Stimulated activated naive B cell treated with anti-CD40 and anti-IgM and Interleukin-4, amounts not matched to agents 10 μg/mL and 1 μg/mL and 100 μg/mL, for 72 hours (primary cell): ENCODE measurements at regions not wholly inside any gene's neighbourhood (a gene's known extent, or its start where the extent isn't known, plus 50 kb on each side); places are given as distances from the start of the nearest gene placed in this dataset.

Source experiments
- ATAC-seq, 2 donors: fragments of 150-1000 bp; cut with Tn5 transposase; replicated peaks; 2 replicates each; pipeline ENCODE4 v1.10.0; 2021; ENCODE audit warnings: moderate library complexity in 1 of 2
- DNase-seq: peaks from one replicate; pipeline ENCODE4 v3.0.0; 2021
- H3K27ac Mint-ChIP-seq: one replicate; pipeline ENCODE4 v1.8.0; 2022; ENCODE audit warnings: mild to moderate bottlenecking, mixed read lengths
- H3K27me3 Mint-ChIP-seq, 2 donors: one replicate each; pipeline ENCODE4 v1.8.0; 2022; ENCODE audit warnings: mixed read lengths in 2 of 2
- H3K36me3 Mint-ChIP-seq, 2 donors: one replicate each; pipeline ENCODE4 v1.8.0; 2022; ENCODE audit warnings: mixed read lengths in 2 of 2, mild to moderate bottlenecking in 1 of 2
- H3K4me1 Mint-ChIP-seq, 2 donors: one replicate each; pipeline ENCODE4 v1.8.0; 2022; ENCODE audit warnings: mixed read lengths in 2 of 2, mild to moderate bottlenecking in 1 of 2
- H3K4me3 Mint-ChIP-seq, 2 donors: one replicate each; pipeline ENCODE4 v1.8.0; 2022; ENCODE audit warnings: mild to moderate bottlenecking in 2 of 2, mixed read lengths in 2 of 2, moderate library complexity in 1 of 2
- H3K9me3 Mint-ChIP-seq, 2 donors: one replicate each; pipeline ENCODE4 v1.8.0; 2022; ENCODE audit warnings: mixed read lengths in 2 of 2, mild to moderate bottlenecking in 1 of 2

DNA sequence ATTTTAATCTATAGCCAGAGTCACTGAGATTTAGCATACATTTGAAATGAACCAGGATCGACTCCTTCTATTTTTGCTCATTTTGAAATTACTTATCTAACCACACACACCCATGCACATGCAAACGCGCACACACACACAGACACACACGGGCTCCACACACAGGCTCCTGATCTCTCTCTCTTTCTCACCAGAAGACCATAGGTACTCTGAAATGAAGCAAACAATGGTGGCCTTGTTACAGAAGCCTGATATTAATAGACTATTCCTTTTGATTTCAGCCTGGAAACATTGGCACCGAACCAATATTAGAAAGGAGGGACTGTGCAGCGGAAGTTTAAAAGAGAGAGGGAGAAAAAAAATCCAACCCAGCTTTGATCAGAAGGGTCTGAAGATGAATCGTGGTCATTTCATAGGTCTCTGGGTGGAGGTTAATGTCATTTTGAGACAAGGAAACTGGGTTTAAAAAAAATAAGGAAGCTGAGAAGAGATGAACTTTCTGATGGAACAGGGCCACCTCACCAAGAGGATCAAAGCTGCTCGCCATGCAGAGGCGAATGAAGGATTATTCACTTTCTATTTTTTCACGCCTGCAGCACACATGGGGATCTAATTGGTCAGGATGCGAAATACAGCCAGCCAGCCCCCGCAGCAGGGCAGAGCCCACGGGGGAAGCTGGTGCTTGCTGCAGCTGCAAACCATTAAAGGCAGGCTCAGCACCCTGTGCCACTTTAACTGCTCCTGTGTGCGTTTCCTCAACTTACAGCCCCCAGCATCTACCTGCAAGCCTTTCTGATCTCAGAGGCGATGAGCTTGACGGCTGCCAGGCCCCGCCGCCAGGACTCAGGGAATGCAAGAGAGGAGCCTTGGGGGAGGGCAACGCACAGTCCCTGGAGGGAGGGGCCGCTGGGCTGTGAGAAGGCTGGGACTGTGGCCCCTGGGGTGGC, 88.8 kb downstream of the HES1 start:
- Mint-ChIP-seq H3K9me3 (peaks cover 0 to 4% of the 10 kb centered on the region in 2 donors), H3K27me3 (peaks cover 44 to 49% of the 10 kb centered on the region in 2 donors), H3K4me3 (no peak overlapping the region), H3K4me1 (peaks cover 11 to 13% of the 10 kb centered on the region in 2 donors), H3K27ac (no peak overlapping the region), H3K36me3 (peaks cover 0 to 4% of the 10 kb centered on the region in 2 donors)
- DNase-seq, result no peak
- ATAC-seq, result no peak

- Mint-ChIP-seq H3K36me3 (peaks cover 0 to 4% of the 10 kb centered on the region in 2 donors), H3K4me3 (no peak overlapping the region), H3K27me3 (peaks cover 38 to 45% of the 10 kb centered on the region in 2 donors), H3K9me3 (peaks cover 0 to 4% of the 10 kb centered on the region in 2 donors), H3K4me1 (peaks cover 11 to 13% of the 10 kb centered on the region in 2 donors), H3K27ac (no peak overlapping the region)
- DNase-seq (no peak), ATAC-seq (no peak)
Observed at GRCh38 chr3:194225418-194225812, 89.5 kb downstream of the HES1 start.

DNA sequence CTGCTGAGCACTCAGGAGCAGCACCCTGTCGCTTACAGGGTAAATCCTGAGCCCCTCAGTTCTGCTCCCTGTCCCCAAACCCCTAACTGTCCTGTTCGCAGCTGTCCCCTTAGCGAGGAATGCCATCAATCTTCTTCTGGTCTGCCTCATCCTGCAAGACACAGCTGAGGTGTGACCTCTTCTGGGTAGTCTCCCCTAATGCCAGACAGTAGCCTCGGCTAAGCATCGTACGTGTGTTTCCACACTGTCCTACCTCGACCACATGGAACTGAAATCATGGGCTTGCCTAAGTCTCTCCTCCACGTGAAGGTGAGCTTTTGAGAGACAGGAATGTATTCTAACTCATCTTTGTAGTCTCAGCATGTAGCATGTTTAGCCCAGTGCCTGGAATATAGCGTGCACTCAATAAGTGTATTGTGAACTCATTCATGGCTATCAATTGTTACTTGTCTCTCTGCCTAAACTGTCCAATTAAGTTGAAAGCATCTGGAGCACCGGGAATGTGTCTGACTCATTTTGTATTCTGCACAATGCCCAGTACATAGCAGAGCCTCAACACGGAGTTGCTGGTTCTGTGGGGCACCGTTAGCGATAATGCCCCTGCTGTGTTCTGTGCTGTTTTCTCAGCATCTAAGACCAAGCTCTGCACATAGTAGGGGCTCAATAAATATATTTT, 90.2 kb downstream of the HES1 start:
- H3K36me3 Mint-ChIP-seq, result peaks cover 0 to 4% of the 10 kb centered on the region in 2 donors
- H3K27ac Mint-ChIP-seq, result no peak overlapping the region
- ATAC-seq (no peak), DNase-seq (no peak)
- H3K4me3 Mint-ChIP-seq, result no peak overlapping the region
- H3K9me3 Mint-ChIP-seq, result peaks cover 0 to 4% of the 10 kb centered on the region in 2 donors
- H3K4me1 Mint-ChIP-seq, result peaks cover 11 to 13% of the 10 kb centered on the region in 2 donors
- peaks cover 37 to 44% of the 10 kb centered on the region in 2 donors for H3K27me3 Mint-ChIP-seq

- Mint-ChIP-seq H3K4me3 (no peak overlapping the region), H3K27ac (no peak overlapping the region), H3K9me3 (peaks cover 4 to 6% of the 10 kb centered on the region in 2 donors), H3K36me3 (peaks cover 1 to 3% of the 10 kb centered on the region in 2 donors), H3K27me3 (peaks cover 14 to 24% of the 10 kb centered on the region in 2 donors), H3K4me1 (peaks cover 0 to 2% of the 10 kb centered on the region in 2 donors)
- DNase-seq, result no peak
- no peak for ATAC-seq
Observed at GRCh38 chr3:194231929-194232832, 96.2 kb downstream of the HES1 start.

DNA sequence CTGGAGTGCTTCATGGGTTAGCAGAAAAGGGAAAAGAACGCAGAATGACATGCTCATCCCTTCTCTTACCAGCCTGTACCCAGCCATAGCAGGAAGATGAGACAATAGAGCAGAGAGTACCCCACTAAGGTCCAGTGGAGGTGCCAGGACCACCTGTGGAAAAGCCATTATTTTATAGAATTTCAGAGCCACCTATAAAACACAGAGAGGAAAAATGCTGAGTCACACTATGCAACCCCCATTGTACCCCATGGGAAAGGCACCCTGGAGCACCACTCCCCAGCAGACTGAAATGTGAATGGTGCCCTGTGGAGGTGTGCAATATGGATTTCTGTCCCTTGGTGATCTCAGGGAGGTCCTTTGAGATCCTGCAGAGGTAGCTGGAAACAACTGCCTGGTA, 97.2 kb downstream of the HES1 start:
- DNase-seq (no peak), ATAC-seq (no peak)
- H3K4me3 Mint-ChIP-seq, result no peak overlapping the region
- peaks cover 0 to 3% of the 10 kb centered on the region in 2 donors for H3K36me3 Mint-ChIP-seq
- peaks cover 18 to 29% of the 10 kb centered on the region in 2 donors for H3K27me3 Mint-ChIP-seq
- peaks cover 6 to 9% of the 10 kb centered on the region in 2 donors for H3K9me3 Mint-ChIP-seq
- H3K4me1 Mint-ChIP-seq, result peaks cover 0 to 2% of the 10 kb centered on the region in 2 donors
- H3K27ac Mint-ChIP-seq, result no peak overlapping the region

DNA sequence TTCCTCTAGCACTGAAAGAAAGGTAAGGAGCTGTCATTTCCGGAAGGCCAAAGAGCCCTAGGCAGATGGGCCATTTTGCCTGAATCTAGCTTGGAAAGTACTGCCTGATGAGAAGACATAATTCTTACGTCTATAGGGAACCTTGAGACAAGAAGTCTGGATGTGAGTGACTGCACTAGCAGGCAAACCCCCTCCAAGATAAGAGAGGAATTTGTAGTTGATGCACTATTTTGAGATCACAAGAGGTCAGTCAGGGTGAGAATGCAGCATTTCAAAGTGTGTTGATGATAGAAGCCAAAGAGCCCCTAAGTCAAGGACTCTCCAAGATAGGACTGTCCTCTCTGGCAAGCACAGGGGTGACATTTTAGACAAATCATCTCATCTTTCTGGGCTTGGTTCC, 99.2 kb downstream of the HES1 start:
- DNase-seq, result no peak

GRCh38 chr3:194237110-194237509, 101.2 kb downstream of the HES1 start:
- H3K36me3 Mint-ChIP-seq, result peaks cover 0 to 3% of the 10 kb centered on the region in 2 donors
- H3K4me1 Mint-ChIP-seq, result peaks cover 0 to 2% of the 10 kb centered on the region in 2 donors
- H3K27ac Mint-ChIP-seq, result no peak overlapping the region
- peaks cover 23 to 27% of the 10 kb centered on the region in 2 donors for H3K27me3 Mint-ChIP-seq
- ATAC-seq (no peak), DNase-seq (no peak)
- H3K9me3 Mint-ChIP-seq, result peaks cover 6 to 9% of the 10 kb centered on the region in 2 donors
- H3K4me3 Mint-ChIP-seq, result no peak overlapping the region

More for the DNA sequence above, 99.2 kb downstream of the HES1 start:
- peaks cover 0 to 2% of the 10 kb centered on the region in 2 donors for H3K4me1 Mint-ChIP-seq
- no peak overlapping the region for H3K27ac Mint-ChIP-seq
- no peak overlapping the region for H3K4me3 Mint-ChIP-seq
- ATAC-seq, result peak; percentile 22 to 31
- H3K9me3 Mint-ChIP-seq, result peaks cover 6 to 9% of the 10 kb centered on the region in 2 donors
- peaks cover 0 to 3% of the 10 kb centered on the region in 2 donors for H3K36me3 Mint-ChIP-seq
- peaks cover 17 to 29% of the 10 kb centered on the region in 2 donors for H3K27me3 Mint-ChIP-seq

- Mint-ChIP-seq H3K4me1 (no peaks in the 10 kb centered on the region), H3K9me3 (peaks cover 6 to 9% of the 10 kb centered on the region in 2 donors), H3K27me3 (peaks cover 19 to 31% of the 10 kb centered on the region in 2 donors), H3K36me3 (peaks cover 0 to 3% of the 10 kb centered on the region in 2 donors), H3K4me3 (no peak overlapping the region), H3K27ac (no peak overlapping the region)
- ATAC-seq (no peak), DNase-seq (no peak)
Observed at GRCh38 chr3:194240766-194241165, 104.8 kb downstream of the HES1 start.

DNA sequence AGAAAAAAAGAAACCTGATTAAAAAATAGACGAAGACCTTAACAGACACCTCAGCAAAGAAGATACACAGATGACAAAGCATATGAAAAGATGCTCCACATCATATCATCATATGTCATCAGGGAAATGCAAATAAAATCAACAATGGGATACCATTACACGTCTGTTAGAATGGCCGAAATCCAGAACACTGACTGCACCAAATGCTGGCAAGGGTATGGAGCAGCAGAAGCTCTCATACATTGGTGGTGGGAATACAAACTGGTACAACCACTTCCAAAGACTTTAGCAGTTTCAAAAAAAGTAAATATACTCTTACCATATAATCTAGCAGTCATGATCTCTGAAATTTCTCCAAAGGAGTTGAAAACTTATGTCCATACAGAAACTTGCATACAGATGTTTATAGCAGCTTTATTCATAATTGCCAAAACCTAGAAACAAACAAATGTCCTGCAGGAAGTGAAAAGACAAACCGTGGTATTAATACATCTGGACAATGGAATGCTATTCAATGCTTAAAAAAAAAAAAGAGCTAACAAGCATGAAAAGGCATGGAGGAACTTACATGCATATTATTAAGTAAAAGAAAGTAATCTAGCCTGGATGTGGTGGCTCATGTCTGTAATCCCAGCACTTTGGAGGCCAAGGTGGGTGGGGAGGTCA, 107.4 kb downstream of the HES1 start:
- H3K27ac Mint-ChIP-seq, result no peak overlapping the region
- no peaks in the 10 kb centered on the region for H3K9me3 Mint-ChIP-seq
- no peak overlapping the region for H3K4me3 Mint-ChIP-seq
- no peaks in the 10 kb centered on the region for H3K4me1 Mint-ChIP-seq
- H3K36me3 Mint-ChIP-seq, result no peaks in the 10 kb centered on the region
- ATAC-seq (no peak), DNase-seq (no peak)
- peaks cover 14 to 21% of the 10 kb centered on the region in 2 donors for H3K27me3 Mint-ChIP-seq

GRCh38 chr3:194244167-194244566, 107.0 kb downstream of the CPN2 start:
- H3K27ac Mint-ChIP-seq, result no peak overlapping the region
- no peaks in the 10 kb centered on the region for H3K4me1 Mint-ChIP-seq
- H3K4me3 Mint-ChIP-seq, result no peak overlapping the region
- DNase-seq (no peak), ATAC-seq (no peak)
- H3K9me3 Mint-ChIP-seq, result no peaks in the 10 kb centered on the region
- no peaks in the 10 kb centered on the region for H3K36me3 Mint-ChIP-seq
- peaks cover 20 to 30% of the 10 kb centered on the region in 2 donors for H3K27me3 Mint-ChIP-seq

- no peaks in the 10 kb centered on the region for H3K36me3 Mint-ChIP-seq
- no peaks in the 10 kb centered on the region for H3K4me1 Mint-ChIP-seq
- no peak overlapping the region for H3K4me3 Mint-ChIP-seq
- DNase-seq (no peak), ATAC-seq (no peak)
- peaks cover 23 to 42% of the 10 kb centered on the region in 2 donors for H3K27me3 Mint-ChIP-seq
- H3K27ac Mint-ChIP-seq, result no peak overlapping the region
- H3K9me3 Mint-ChIP-seq, result no peaks in the 10 kb centered on the region
Observed at GRCh38 chr3:194245474-194245873, 105.7 kb downstream of the CPN2 start.

DNA sequence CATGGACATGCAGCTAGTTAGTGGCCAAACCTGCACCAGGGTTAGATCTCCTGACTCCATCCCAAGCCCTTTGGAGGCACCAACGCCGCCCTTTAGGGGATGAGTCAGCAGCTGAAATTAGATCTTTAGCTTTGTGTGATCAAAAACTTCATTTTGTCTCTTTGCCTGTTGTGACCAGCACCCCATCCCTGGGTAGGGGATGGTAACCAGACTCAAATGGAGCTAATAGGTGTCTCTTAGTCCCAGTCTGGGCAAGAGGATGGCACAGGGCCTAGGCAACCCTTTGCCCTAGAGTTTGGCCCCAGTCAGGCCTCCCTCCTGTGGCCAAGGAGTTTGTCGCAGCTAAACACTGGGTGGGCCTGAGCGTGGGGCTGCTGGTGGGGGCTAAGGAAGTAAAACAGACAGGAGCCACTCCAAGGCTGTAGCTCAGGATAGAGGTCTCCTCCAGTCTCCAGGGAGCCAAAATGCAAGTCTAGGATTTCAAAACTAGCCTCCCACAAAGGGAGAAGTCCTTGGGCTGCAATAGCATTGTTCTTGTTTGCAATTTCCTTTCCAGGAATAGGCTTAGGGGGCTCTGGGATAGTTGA, 105.1 kb downstream of the CPN2 start:
- H3K27me3 Mint-ChIP-seq, result peaks cover 25 to 48% of the 10 kb centered on the region in 2 donors
- H3K4me3 Mint-ChIP-seq, result no peak overlapping the region
- H3K27ac Mint-ChIP-seq, result peak overlapping the region; percentile 25
- DNase-seq (no peak), ATAC-seq (no peak)
- no peaks in the 10 kb centered on the region for H3K9me3 Mint-ChIP-seq
- no peaks in the 10 kb centered on the region for H3K36me3 Mint-ChIP-seq
- H3K4me1 Mint-ChIP-seq, result no peaks in the 10 kb centered on the region

DNA sequence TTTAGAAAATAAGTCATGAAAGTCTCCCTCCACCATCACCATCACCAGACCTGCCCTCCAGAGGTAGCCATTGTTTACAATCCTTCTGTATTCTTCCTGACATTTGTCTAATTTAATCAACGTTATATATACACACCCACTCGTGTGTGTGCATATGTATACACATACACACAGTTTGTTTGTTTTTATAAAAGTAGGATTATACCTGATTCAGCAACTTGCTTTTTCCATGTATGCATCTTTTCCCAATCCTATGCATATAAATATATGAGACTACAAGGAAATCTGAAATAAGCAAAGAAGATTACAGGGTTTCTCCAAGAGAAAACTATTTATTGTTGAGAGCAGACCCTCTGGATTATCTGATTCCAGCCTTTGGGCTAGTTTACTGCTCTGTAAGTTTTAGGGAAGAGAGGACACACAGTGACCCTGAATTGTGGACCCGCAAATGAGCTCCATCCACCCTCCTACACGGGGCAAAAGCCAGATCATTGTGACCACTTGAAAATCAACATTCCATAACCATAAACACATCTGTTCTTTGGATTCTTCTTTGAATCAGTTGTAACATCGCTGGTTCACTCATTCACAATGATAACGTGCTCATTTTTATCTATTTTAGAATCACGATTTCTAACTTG, 104.3 kb downstream of the CPN2 start:
- ATAC-seq (no peak), DNase-seq (no peak)
- Mint-ChIP-seq H3K9me3 (no peaks in the 10 kb centered on the region), H3K27ac (no peak overlapping the region), H3K27me3 (peaks cover 30 to 55% of the 10 kb centered on the region in 2 donors), H3K4me1 (no peaks in the 10 kb centered on the region), H3K4me3 (no peak overlapping the region), H3K36me3 (peaks cover 0 to 1% of the 10 kb centered on the region in 2 donors)
